Spleen (tissue), 7 donors: ENCODE measurements at regions not wholly inside any gene's neighbourhood (a gene's known extent, or its start where the extent isn't known, plus 50 kb on each side); places are given as distances from the start of the nearest gene placed in this dataset.

ENCODE experiments used
- POLR2A ChIP-seq, 3 donors: fragments of 450-650 bp; IDR thresholded peaks; one replicate each; pipeline ENCODE4 v1.5.1; 2017; ENCODE audit warnings: antibody characterized with exemption in 3 of 3, mild to moderate bottlenecking in 1 of 3
- TF ChIP-seq, protein P1 (sequence below), 11 experiments: fragments of 200-600 bp in 7 of 11; fragments of 450-650 bp in 4 of 11; sonication (generic) in 4 of 11; IDR thresholded peaks in 8 of 11; conservative IDR thresholded peaks in 3 of 11; 1 replicate in 7 of 11; 2 replicates in 4 of 11; pipeline versions ENCODE4 v1.4.0 to v1.8.0; 2016 to 2021; ENCODE audit warnings: antibody characterized with exemption in 11 of 11, inconsistent platforms in 4 of 11, mild to moderate bottlenecking in 1 of 11
- donor health status: DM: no; HTN: no; CAD: no; lungs with moderate emphysema.
- donor health status: DM: no; HTN: no; CAD: no.
- donor health status: DM: no; HTN: no; CAD: no.

DNA sequence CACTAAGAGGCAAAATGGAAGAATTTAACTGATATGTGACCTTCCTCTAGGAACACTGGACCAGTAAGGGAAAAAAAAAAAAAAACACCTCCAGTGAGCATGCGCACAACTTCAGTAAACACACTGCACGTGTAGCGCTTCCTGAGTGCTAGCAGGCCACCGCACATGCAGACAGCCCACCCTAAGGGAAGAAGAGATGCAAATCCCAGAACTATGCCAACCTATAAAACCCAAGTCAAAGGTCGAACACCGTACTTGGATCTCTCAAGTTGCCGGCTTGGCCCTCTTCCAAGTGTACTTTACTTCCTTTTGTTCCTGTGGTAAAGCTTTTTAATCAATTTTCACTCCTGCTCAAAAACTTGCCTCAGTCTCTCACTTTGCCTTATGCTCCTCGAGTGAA, 64.5 kb upstream of the CADPS start:
- TF ChIP-seq POLR2A (IDR thresholded peaks at IDR 0.05), result no peak
- TF ChIP-seq, protein P1, sequence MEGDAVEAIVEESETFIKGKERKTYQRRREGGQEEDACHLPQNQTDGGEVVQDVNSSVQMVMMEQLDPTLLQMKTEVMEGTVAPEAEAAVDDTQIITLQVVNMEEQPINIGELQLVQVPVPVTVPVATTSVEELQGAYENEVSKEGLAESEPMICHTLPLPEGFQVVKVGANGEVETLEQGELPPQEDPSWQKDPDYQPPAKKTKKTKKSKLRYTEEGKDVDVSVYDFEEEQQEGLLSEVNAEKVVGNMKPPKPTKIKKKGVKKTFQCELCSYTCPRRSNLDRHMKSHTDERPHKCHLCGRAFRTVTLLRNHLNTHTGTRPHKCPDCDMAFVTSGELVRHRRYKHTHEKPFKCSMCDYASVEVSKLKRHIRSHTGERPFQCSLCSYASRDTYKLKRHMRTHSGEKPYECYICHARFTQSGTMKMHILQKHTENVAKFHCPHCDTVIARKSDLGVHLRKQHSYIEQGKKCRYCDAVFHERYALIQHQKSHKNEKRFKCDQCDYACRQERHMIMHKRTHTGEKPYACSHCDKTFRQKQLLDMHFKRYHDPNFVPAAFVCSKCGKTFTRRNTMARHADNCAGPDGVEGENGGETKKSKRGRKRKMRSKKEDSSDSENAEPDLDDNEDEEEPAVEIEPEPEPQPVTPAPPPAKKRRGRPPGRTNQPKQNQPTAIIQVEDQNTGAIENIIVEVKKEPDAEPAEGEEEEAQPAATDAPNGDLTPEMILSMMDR (IDR thresholded peaks at IDR 0.05 in 8 of 11, conservative IDR thresholded peaks at IDR 0.05 in 3 of 11), result no peak
